Smooth muscle cell (in vitro differentiated cells): ENCODE measurements at regions not wholly inside any gene's neighbourhood (a gene's known extent, or its start where the extent isn't known, plus 50 kb on each side); places are given as distances from the start of the nearest gene placed in this dataset.
A peak's percentile ranks its signal among the peaks of the same experiment; 100 is the strongest.

ENCODE experiments used
- DNase-seq: peaks from one replicate; lab custom pipeline; 2025; ENCODE audit not compliant: unreplicated experiment; lab: John Stamatoyannopoulos, UW
- H2AFZ ChIP-seq: fragments of 200-600 bp; sonication (generic); 2 replicates; pipeline ENCODE4 v1.6.0; 2016; ENCODE audit warnings: antibody characterized with exemption, low read depth, mild to moderate bottlenecking
- H3F3A ChIP-seq: fragments of 200-600 bp; sonication (generic); 2 replicates; pipeline ENCODE4 v1.6.0; 2017; ENCODE audit warnings: antibody characterized with exemption, low read depth
- H3K27ac ChIP-seq: fragments of 200-600 bp; sonication (generic); 2 replicates; pipeline ENCODE4 v1.5.1; 2016; ENCODE audit warnings: low read depth, mild to moderate bottlenecking
- H3K27me3 ChIP-seq: fragments of 200-600 bp; sonication (generic); 2 replicates; pipeline ENCODE4 v1.6.1; 2016; ENCODE audit warnings: low read depth, mild to moderate bottlenecking
- H3K36me3 ChIP-seq: fragments of 200-600 bp; sonication (generic); 2 replicates; pipeline ENCODE4 v1.5.1; 2016; ENCODE audit warnings: low read depth
- H3K4me1 ChIP-seq: fragments of 200-600 bp; sonication (generic); 2 replicates; pipeline ENCODE4 v1.5.1; 2016; ENCODE audit warnings: low read depth
- H3K4me2 ChIP-seq: fragments of 200-600 bp; sonication (generic); 2 replicates; pipeline ENCODE4 v1.6.0; 2016; ENCODE audit warnings: mild to moderate bottlenecking
- H3K4me3 ChIP-seq: fragments of 200-600 bp; sonication (generic); 2 replicates; pipeline ENCODE4 v1.5.1; 2016; ENCODE audit warnings: mild to moderate bottlenecking
- H3K79me2 ChIP-seq: fragments of 200-600 bp; sonication (generic); 2 replicates; pipeline ENCODE4 v1.6.0; 2016; ENCODE audit warnings: low read depth, mild to moderate bottlenecking
- H3K9ac ChIP-seq: fragments of 200-600 bp; sonication (generic); 2 replicates; pipeline ENCODE4 v1.6.0; 2016; ENCODE audit warnings: low read depth
- H3K9me3 ChIP-seq: fragments of 200-600 bp; sonication (generic); replicated peaks from 2 replicates; pipeline ENCODE4 v1.5.1; 2016; ENCODE audit warnings: low read depth
- H4K20me1 ChIP-seq: fragments of 200-600 bp; sonication (generic); 2 replicates; pipeline ENCODE4 v1.6.0; 2016; ENCODE audit warnings: low read depth
- WGBS: methylation state at CpG from one replicate; pipeline ENCODE4 v1.1.7; 2016; ENCODE audit warnings: low lambda C conversion rate; 5-methylcytosine and 5-hydroxymethylcytosine counted together
- TF ChIP-seq, protein P1 (sequence below): fragments of 200-600 bp; sonication (generic); IDR thresholded peaks from 2 replicates; pipeline ENCODE4 v1.5.1; 2017; ENCODE audit warnings: borderline replicate concordance, mild to moderate bottlenecking, antibody characterized with exemption; ENCODE audit not compliant: insufficient read depth, poor library complexity, severe bottlenecking

DNA sequence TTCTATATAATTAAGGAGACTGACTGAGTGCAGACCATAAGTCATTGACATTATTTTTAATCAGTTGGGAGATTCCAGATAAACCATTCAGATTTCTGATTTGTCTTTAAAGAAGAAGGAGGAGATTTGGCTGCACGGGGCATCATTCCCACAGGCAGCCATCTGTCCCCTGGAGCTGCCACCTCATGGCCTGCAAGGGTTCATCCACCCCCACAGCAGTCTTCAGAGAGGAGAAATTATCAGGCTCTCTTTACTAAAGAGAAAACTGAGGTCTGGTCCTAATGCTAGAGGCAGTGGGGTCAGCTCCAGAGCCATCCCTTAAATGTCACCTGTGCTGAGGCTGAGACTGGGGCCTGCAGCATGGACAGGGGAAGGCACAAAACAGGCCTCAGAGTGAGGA lies 501.3 kb upstream of the SULF2 start:
- H3K4me2 ChIP-seq: no peak overlapping the region
- H3K9ac ChIP-seq: no peak overlapping the region
- no peak for DNase-seq
- H3K36me3 ChIP-seq: no peaks in the 10 kb centered on the region
- 23% methylated on average over 1 of the region's 1 CpG for WGBS
- H3K4me3 ChIP-seq: no peak overlapping the region
- no peaks in the 10 kb centered on the region for H3K27me3 ChIP-seq
- H2AFZ ChIP-seq: peak overlapping the region; percentile 26
- H3K9me3 ChIP-seq: no peaks in the 10 kb centered on the region
- no peak overlapping the region for H3K27ac ChIP-seq
- no peaks in the 10 kb centered on the region for H3F3A ChIP-seq
- H3K4me1 ChIP-seq: peaks cover 1% of the 10 kb centered on the region
- TF ChIP-seq, protein P1, sequence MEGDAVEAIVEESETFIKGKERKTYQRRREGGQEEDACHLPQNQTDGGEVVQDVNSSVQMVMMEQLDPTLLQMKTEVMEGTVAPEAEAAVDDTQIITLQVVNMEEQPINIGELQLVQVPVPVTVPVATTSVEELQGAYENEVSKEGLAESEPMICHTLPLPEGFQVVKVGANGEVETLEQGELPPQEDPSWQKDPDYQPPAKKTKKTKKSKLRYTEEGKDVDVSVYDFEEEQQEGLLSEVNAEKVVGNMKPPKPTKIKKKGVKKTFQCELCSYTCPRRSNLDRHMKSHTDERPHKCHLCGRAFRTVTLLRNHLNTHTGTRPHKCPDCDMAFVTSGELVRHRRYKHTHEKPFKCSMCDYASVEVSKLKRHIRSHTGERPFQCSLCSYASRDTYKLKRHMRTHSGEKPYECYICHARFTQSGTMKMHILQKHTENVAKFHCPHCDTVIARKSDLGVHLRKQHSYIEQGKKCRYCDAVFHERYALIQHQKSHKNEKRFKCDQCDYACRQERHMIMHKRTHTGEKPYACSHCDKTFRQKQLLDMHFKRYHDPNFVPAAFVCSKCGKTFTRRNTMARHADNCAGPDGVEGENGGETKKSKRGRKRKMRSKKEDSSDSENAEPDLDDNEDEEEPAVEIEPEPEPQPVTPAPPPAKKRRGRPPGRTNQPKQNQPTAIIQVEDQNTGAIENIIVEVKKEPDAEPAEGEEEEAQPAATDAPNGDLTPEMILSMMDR: no peak
- no peaks in the 10 kb centered on the region for H4K20me1 ChIP-seq
- no peaks in the 10 kb centered on the region for H3K79me2 ChIP-seq

DNA sequence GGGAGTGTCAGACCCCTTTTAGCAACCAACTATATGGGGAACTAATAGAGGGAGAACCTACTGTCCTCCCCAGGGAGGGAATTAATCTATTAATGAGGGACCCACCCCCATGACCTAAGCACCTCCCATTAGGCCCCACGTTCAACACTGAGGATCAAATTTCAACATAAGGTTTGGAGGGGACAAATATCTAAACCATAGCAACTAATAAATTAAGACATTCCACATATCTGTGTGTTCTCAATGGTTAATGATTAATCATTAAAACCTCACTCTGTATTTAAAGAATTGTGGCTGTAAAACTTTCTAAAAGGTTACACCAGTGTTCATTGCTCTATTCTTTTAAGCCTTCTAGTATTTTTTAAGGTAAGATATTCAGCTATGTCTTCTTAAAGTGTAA lies 500.4 kb upstream of the SULF2 start:
- no peaks in the 10 kb centered on the region for H3K4me1 ChIP-seq
- no peak overlapping the region for H3K9ac ChIP-seq
- no peaks in the 10 kb centered on the region for H3K9me3 ChIP-seq
- H3K79me2 ChIP-seq: no peaks in the 10 kb centered on the region
- H3K36me3 ChIP-seq: no peaks in the 10 kb centered on the region
- DNase-seq: no peak
- H3K27ac ChIP-seq: no peak overlapping the region
- no peaks in the 10 kb centered on the region for H3F3A ChIP-seq
- H3K27me3 ChIP-seq: no peaks in the 10 kb centered on the region
- H4K20me1 ChIP-seq: no peaks in the 10 kb centered on the region
- WGBS: 50% methylated on average over 1 of the region's 1 CpG
- H3K4me3 ChIP-seq: no peak overlapping the region
- no peak overlapping the region for H2AFZ ChIP-seq
- TF ChIP-seq, protein P1: no peak
- no peak overlapping the region for H3K4me2 ChIP-seq

DNA sequence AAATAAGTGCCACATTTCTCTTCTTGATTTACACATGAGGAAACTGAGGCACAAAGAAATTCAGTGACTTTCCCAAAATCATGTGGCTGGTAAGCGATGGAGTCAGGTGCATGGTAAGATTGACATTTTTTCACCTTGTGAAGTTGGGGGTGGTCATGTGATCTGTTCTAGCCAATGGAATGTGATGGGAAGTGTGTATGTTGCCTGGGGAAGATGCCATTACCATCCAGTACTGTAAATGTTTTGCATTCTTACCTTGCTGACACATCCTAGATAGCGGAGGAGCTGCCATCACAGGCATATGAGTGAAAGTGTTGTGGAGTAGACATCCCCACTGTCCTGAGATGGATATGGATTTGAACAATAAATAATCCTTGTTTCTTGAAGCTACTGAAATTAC lies 499.6 kb upstream of the SULF2 start:
- no peaks in the 10 kb centered on the region for H3K79me2 ChIP-seq
- H3K36me3 ChIP-seq: no peaks in the 10 kb centered on the region
- TF ChIP-seq, protein P1: no peak
- no peaks in the 10 kb centered on the region for H3K4me1 ChIP-seq
- H3K4me2 ChIP-seq: no peak overlapping the region
- H3K9me3 ChIP-seq: no peaks in the 10 kb centered on the region
- no peak overlapping the region for H3K9ac ChIP-seq
- 80% methylated on average over 2 of the region's 2 CpGs for WGBS
- H2AFZ ChIP-seq: no peak overlapping the region
- H4K20me1 ChIP-seq: no peaks in the 10 kb centered on the region
- H3K27me3 ChIP-seq: no peaks in the 10 kb centered on the region
- no peak overlapping the region for H3K4me3 ChIP-seq
- DNase-seq: no peak
- H3K27ac ChIP-seq: no peak overlapping the region
- no peaks in the 10 kb centered on the region for H3F3A ChIP-seq

DNA sequence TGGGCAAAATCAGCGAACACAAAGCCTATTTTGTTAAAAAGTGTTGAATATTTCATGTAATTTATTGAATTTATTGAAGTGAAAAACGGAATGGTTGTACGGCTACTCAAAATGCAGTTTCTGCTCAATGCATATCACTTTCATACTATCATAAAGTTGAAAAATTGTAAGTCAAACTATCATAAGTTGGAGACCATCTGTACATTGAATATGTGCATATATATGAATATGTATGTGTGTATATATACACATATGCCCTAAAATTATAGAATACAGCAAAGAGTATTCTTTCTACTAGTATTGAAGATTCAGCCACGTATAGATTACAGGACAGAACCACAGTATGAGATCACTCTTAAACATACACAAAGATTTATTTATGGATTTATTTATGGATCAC lies 499.0 kb upstream of the SULF2 start:
- H3K9ac ChIP-seq: no peak overlapping the region
- no peaks in the 10 kb centered on the region for H3K27me3 ChIP-seq
- H4K20me1 ChIP-seq: no peaks in the 10 kb centered on the region
- no peak overlapping the region for H2AFZ ChIP-seq
- TF ChIP-seq, protein P1: no peak
- 95% methylated on average over 4 of the region's 4 CpGs for WGBS
- H3K36me3 ChIP-seq: no peaks in the 10 kb centered on the region
- no peaks in the 10 kb centered on the region for H3K79me2 ChIP-seq
- H3K4me3 ChIP-seq: no peak overlapping the region
- DNase-seq: no peak
- no peak overlapping the region for H3K27ac ChIP-seq
- H3K4me1 ChIP-seq: no peaks in the 10 kb centered on the region
- no peak overlapping the region for H3K4me2 ChIP-seq
- H3F3A ChIP-seq: peaks cover under 1% of the 10 kb centered on the region
- H3K9me3 ChIP-seq: no peaks in the 10 kb centered on the region
